ENCODE measurements at regions not wholly inside any gene's neighbourhood (a gene's known extent, or its start where the extent isn't known, plus 50 kb on each side); places are given as distances from the start of the nearest gene placed in this dataset.

DNA sequence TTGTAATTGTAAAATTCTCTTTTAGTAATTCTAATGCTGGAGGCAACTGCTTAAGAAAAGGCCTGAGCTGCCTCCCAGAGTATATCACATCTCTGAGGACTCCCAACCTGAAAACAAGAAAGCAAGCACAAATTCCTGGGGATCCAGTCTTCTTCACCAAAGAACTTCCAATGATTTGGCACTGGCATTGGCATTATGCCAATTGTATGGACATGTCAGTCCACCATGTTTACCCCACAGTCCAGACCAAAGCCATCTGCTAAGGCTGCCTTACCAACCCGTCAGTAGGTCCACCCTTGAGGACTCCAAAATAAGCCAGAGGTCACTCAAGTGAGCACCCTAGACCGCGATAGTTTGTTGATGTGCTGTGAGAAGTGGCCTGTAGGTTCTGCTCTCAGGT is 263.1 kb downstream of the RND3 start:
- TF ChIP-seq, protein P1, sequence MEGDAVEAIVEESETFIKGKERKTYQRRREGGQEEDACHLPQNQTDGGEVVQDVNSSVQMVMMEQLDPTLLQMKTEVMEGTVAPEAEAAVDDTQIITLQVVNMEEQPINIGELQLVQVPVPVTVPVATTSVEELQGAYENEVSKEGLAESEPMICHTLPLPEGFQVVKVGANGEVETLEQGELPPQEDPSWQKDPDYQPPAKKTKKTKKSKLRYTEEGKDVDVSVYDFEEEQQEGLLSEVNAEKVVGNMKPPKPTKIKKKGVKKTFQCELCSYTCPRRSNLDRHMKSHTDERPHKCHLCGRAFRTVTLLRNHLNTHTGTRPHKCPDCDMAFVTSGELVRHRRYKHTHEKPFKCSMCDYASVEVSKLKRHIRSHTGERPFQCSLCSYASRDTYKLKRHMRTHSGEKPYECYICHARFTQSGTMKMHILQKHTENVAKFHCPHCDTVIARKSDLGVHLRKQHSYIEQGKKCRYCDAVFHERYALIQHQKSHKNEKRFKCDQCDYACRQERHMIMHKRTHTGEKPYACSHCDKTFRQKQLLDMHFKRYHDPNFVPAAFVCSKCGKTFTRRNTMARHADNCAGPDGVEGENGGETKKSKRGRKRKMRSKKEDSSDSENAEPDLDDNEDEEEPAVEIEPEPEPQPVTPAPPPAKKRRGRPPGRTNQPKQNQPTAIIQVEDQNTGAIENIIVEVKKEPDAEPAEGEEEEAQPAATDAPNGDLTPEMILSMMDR (IDR thresholded peaks at IDR 0.05 in 8 of 11, conservative IDR thresholded peaks at IDR 0.05 in 3 of 11) = no peak
- no peak for TF ChIP-seq POLR2A (IDR thresholded peaks at IDR 0.05)

All from spleen (tissue), 7 donors.